Posterior cingulate gyrus (tissue), 11 donors: ENCODE measurements at regions not wholly inside any gene's neighbourhood (a gene's known extent, or its start where the extent isn't known, plus 50 kb on each side); places are given as distances from the start of the nearest gene placed in this dataset.

Experiments
- DNase-seq, 10 donors: peaks; one replicate each; pipeline versions ENCODE4 v3.0.0 to v3.0.0-alpha.2; 2020 to 2021; ENCODE audit warnings: mixed read lengths in 3 of 10
- intact Hi-C: fragments of 100-400 bp; cut with DNase I; formaldehyde crosslinking; loops from one replicate; pipeline ENCODE4 v1.15.1; 2023

DNA sequence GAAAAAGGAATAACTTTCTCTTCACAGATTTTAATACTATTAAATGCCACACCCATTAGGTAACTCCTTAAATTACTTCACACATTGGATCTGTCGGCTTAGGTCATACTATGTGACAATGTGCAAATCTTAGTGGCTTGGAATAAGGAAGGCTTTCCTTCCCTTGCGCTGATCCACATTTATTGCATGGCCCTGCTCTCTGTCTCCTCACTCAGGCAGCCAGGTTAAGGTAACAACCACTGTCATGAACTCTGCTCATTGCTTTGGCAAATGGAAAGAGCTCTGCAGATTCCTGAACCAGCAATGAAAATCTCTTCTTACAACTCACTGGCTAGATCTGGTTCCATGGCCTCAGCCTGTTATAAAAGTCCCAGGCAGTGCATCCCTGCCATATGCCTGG lies 121.9 kb upstream of the NFIB start:
- DNase-seq = no peak
- intact Hi-C loops = no loop called here

- intact Hi-C loops = loop anchor here (5.0 kb wide), 1 partner anchor 1083 kb away; no protein-coding TSS in a partner anchor
- DNase-seq = no peak
Observed at GRCh38 chr9:14434971-14435718, 121.2 kb upstream of the NFIB start.

DNA sequence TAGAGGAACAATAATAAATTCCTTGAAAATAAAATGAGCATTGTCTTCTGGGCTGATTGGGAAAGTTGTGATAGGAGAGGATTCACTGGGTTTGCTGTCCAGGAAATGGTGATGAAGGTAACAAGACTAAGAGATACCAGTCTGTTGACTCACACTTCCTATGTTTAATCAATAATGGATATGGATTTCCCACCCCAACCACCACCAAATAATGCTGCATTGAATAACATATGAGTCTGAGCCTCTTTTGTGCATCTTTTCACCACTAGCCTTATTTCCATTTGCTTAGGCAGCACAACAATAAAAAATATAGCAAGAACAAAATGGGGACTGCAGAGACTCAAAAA lies 120.2 kb upstream of the NFIB start:
- no peak for DNase-seq
- intact Hi-C loops = loop anchor here (5.0 kb wide), 1 partner anchor 1082 kb away; no protein-coding TSS in a partner anchor

- peak in 9 of 10 donors; percentile 18 to 94 (median 51) for DNase-seq
- intact Hi-C loops = loop anchor here (5.0 kb wide), 1 partner anchor 1081 kb away; no protein-coding TSS in a partner anchor
Observed at GRCh38 chr9:14433351-14434157, 119.6 kb upstream of the NFIB start.

DNA sequence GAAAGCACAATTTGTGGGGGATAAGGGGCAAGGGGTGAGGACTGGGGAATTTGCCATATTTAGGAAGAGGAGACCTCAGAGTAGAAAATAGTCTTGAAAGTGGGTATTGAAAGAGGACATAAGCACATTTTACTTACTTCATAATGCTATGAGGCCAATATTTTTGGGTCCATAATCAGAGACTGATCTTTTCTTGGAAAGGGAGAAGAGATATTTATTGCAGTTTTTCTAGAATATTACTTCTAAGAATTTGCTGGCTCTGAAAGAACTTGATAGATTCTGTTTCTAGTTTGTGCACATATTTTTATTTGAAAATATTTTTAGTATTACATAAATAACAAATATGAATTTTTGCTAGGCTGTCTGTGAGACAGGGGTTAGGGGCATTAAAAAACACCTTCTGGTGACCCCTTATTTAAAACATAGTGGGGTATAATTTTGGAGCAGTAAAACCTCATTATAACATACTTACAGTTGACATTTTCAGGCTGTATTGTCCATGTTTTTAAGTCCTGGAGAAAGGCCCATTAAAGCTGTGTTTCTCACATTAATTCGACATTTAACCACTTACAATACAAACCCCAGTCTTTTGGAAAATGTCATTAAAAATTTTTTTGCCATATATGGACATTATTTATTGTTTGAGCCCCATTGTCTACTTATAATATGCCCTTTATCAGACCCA lies 118.9 kb upstream of the NFIB start:
- intact Hi-C loops = loop anchor here (5.0 kb wide), 1 partner anchor 1081 kb away; no protein-coding TSS in a partner anchor
- DNase-seq = no peak

DNA sequence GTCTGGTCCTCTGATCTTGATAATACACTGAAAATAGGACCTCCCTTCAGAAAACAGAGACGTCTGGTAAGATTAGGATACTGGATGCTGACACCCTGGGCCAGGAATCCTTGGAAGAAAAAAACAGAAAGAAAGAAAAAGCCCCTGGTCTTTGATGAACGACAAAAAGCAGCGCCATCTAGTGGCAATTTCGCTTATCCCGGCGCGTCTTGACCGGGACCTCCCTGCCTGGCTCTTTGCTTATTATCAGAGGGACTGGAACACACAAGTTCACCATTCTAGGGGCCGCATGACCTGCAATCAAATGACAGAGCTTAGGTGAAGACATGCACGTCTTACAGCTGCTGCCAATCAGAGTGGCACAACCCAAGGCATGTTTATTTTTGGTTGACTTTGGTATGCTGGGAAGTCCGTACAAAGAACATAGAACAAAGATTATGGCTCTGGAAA lies 114.9 kb upstream of the NFIB start:
- peak; percentile 46 to 95 (median 82) for DNase-seq
- intact Hi-C loops = no loop called here

GRCh38 chr9:14427419-14427818 lies 113.5 kb upstream of the NFIB start:
- intact Hi-C loops = no loop called here
- DNase-seq = no peak

GRCh38 chr9:14424983-14425382 lies 111.0 kb upstream of the NFIB start:
- no peak for DNase-seq
- intact Hi-C loops = no loop called here

GRCh38 chr9:14424289-14424688 lies 110.3 kb upstream of the NFIB start:
- intact Hi-C loops = no loop called here
- DNase-seq = no peak

DNA sequence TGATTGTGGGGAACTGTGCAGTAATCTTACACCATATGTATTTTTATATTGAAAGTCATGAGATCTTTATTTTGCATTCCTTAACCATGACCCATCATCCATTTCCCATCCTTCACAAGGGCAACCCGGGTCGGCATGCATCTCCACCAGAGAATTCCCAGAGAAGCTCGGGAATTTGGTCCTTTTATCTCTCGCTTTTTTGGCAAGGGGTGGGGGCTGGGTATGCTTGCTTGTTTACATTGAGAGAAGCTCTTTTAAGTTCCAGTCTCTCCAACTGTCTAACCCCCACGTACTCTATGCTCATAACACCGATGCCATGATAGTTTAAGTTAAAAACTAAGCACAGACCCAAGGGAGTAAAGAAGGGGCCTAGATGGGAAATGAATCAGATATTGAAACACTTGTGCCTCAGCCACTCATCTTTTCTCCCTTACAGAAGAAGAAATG lies 109.9 kb upstream of the NFIB start:
- DNase-seq = no peak
- intact Hi-C loops = no loop called here

DNA sequence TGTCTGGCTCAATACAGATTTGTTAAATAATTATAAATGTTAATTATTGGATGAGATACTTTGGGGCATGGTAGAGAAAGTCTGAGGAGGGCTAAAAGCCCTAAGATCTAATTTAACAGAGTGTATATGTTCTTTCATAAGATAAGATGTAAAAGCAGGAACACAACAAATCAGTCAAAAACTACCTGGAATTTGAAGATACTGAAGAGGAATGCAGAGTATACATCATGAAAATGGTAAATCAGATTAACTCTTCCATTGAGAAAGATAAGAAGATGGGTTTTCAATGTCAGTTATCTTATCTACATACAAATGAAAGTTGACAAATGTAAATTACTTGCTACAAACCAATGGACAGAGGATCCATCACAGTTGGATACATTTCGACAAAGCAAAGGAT lies 107.3 kb upstream of the NFIB start:
- intact Hi-C loops = no loop called here

GRCh38 chr9:14418941-14419937 lies 105.3 kb upstream of the NFIB start:
- DNase-seq = peak in 2 of 10 donors; percentile 12 to 15
- intact Hi-C loops = no loop called here

More for the DNA sequence above, 107.3 kb upstream of the NFIB start:
- DNase-seq = no peak

DNA sequence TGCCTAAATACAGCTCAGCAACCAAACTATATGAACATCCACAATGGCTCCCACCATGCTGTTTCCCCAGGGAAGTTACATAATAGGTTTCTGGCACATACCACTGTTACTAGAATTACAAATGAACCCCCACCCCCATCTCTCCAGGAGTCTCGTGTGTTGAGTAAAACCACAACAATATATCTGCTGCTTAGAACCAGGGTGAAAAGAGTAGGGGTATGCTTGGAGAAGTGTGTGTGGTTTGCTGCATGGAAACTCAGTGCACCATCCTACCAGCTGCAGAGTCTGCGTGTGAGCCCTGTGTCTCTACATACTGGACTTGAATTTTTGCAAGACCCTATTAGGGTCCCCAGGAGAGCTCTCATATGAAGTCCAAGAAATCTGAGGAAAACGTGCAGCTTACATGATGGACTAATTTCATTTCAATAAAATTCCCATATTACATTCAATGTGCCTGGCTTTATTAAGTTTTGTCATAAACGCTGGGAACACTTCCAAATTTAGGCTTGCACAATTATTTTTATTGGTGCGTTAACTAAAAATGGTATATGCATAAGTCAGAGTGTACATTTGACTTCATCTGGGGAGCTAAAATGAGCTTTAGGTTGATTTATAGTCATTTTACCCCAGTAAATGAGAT lies 104.5 kb upstream of the NFIB start:
- intact Hi-C loops = no loop called here
- DNase-seq = no peak

- intact Hi-C loops = no loop called here
Observed at GRCh38 chr9:14417237-14417636, 103.3 kb upstream of the NFIB start.

GRCh38 chr9:14415947-14416346 lies 102.0 kb upstream of the NFIB start:
- intact Hi-C loops = no loop called here
- no peak for DNase-seq

More at GRCh38 chr9:14417237-14417636, 103.3 kb upstream of the NFIB start:
- no peak for DNase-seq

GRCh38 chr9:14413812-14414211 lies 99.9 kb upstream of the NFIB start:
- intact Hi-C loops = no loop called here
- DNase-seq = no peak

DNA sequence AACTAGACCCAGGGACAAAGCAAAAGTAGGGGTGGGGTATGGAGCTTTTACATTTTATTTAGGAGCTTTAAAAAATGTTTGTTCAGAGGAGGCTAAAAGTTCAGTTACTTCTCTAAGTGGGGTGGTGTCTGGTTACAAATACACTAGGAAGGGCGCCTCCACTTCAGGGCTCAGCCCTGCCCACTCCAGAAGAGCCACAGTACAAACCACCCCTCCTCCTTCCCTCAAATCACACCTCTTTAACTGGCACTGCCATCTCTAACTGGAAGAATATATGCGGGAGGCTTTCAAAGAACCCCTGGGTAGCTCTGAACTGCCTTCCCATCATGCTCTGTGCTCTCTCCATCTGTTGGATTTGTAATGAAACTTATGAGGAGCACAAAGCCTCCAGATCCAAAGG lies 98.8 kb upstream of the NFIB start:
- intact Hi-C loops = no loop called here

DNA sequence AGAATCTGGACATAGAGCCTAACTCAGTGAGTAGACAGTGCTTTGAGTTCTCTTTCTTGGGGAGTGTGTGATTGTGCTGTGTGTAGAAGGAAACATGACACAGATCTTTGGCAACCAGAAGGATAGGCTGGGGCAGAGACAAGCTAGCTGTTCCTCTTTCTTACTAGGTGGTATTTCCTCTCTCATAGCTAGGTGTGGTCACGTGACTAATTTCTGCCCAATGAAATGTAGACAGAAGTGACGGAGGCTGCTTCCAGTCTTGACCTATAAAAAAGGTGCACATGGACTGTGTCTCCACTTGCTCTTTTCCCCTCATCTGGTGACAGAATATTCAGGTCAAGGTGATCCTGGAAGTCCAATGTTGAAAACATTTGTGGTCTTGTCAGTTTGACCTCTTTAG lies 92.5 kb upstream of the NFIB start:
- intact Hi-C loops = no loop called here
- no peak for DNase-seq

More for the DNA sequence above, 98.8 kb upstream of the NFIB start:
- DNase-seq = no peak

DNA sequence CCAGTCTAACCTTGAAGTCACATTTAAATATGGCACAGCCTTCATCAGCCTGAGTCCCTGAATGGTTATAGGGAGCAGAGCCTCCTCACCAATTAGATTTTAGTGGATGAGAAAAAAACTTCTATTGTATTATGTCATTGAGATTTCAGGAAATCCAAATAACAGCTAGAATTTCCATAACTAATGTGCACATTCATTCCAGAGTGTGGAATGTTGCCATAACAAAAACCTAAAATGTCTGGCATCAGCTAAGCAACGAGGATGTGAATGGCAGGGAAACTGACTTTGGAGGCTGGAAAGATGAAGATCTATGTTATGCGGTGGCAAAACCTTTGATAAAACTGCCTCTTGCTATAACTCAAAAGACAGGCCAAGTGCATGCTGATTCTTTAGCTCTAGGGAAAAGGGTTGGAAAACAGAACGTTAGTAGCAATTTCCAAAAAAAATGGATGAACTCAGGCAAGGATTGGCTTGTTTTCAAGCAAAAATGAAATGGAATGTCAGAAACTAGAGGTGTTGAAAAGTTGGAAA lies 91.3 kb upstream of the NFIB start:
- intact Hi-C loops = no loop called here

More for the DNA sequence above, 91.3 kb upstream of the NFIB start:
- DNase-seq = no peak
